ENCODE measurements at regions not wholly inside any gene's neighbourhood (a gene's known extent, or its start where the extent isn't known, plus 50 kb on each side); places are given as distances from the start of the nearest gene placed in this dataset.
A peak's percentile ranks its signal among the peaks of the same experiment; 100 is the strongest.

DNA sequence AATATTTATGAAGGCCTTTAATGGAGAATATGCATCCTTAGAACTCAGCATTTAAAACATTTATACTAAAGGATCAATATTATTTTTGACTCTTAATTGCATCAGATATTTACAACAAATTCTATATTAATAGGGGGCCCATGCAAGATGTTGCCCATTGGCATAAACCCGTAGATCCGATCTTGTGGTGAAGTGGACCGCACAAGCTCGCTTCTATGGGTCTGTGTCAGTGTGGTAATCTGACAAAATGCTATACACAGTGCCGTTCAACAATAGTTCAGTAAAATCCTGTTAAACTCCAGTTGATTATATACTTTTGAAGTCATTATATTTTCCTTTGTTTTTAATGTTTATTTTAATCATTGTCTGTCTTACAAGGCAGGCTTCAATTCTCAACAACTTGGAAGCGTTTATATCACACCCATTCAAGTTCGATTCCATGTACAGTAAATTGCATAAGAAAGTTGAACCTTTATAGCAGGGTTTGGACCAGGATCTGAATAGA is 809.2 kb downstream of the USP25 start:
- Histone ChIP-seq H3K36me3 (ENCODE audit: insufficient read depth, low read length) (peaks cover 16% of the 10 kb centered on the region), H3K4me3 (no peak overlapping the region; the same call in 1 of the 2 replicates), H3K9me3 (ENCODE audit: low read depth, low read length) (0 out of 2 replicates have a peak, but pooled peaks cover 2% of the 10 kb centered on the region), H3K9ac (ENCODE audit: insufficient read length) (no peak overlapping the region), H3K27ac (peak overlapping the region; percentile 95; the same call in 1 of the 2 replicates)
- no peak for TF ChIP-seq POLR2AphosphoS5 (IDR thresholded peaks at IDR 0.05; ENCODE audit: borderline replicate concordance, low read depth, low read length)
- no peak for TF ChIP-seq EZH2 (IDR thresholded peaks at IDR 0.05)
- TF ChIP-seq FOXP2 (optimal IDR thresholded peaks at IDR 0.05; ENCODE audit: control extremely low read depth, extremely low read length, insufficient read depth): no peak
- DNase-seq (ENCODE audit: low read depth, low spot score): no peak

DNA sequence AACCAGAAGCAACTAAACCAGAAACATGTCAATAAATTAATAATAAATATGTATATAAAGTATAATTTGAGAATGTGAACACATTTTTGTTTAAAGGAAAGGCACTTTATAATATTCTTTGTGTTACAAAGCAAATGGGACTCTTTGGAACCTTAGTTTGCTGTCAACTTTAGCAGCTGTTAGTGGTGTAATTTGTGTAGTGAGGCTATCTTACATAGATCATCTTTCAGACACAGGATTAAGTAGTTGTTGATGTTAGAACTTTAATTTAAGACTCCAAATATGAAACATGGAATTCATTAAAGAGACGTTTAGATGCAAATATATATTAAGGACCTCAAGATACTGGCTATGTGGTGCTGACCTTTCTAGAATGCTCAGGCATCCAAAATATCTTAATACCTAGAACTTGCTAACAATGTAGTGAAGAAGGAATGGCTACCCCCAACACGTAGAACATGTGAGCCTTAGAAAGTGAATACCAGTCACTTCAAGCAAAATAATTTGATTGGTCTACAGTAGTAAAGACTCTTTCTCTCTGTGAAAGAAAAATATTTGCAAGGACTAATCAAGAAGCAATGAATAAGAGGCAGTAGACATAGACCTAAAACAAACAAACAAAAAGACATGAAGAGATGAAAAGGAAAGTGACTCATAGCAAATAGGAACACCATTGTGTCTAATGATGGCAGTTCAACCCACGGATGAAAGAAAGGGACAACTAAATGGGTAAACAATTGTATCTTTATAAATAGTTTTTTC is 811.4 kb downstream of the USP25 start:
- DNase-seq (ENCODE audit: low read depth, low spot score): no peak
- no peak for TF ChIP-seq FOXP2 (optimal IDR thresholded peaks at IDR 0.05; ENCODE audit: control extremely low read depth, extremely low read length, insufficient read depth)
- no peak for TF ChIP-seq EZH2 (IDR thresholded peaks at IDR 0.05)
- no peak for TF ChIP-seq POLR2AphosphoS5 (IDR thresholded peaks at IDR 0.05; ENCODE audit: borderline replicate concordance, low read depth, low read length)
- peaks cover 16% of the 10 kb centered on the region for H3K36me3 ChIP-seq (ENCODE audit: insufficient read depth, low read length)
- H3K4me3 ChIP-seq: no peak overlapping the region
- H3K27ac ChIP-seq: no peak overlapping the region
- no peak overlapping the region for H3K9ac ChIP-seq (ENCODE audit: insufficient read length)
- 0 out of 2 replicates have a peak, but pooled peaks cover 2% of the 10 kb centered on the region for H3K9me3 ChIP-seq (ENCODE audit: low read depth, low read length)

GRCh38 chr21:16550118-16550517 is 820.3 kb downstream of the USP25 start:
- no peak overlapping the region for H3K4me3 ChIP-seq
- H3K27ac ChIP-seq: peak overlapping the region; percentile 57

GRCh38 chr21:16550917-16551741 is 821.3 kb downstream of the USP25 start:
- TF ChIP-seq POLR2AphosphoS5 (IDR thresholded peaks at IDR 0.05; ENCODE audit: borderline replicate concordance, low read depth, low read length) (no peak), FOXP2 (optimal IDR thresholded peaks at IDR 0.05; ENCODE audit: control extremely low read depth, extremely low read length, insufficient read depth) (no peak), EZH2 (IDR thresholded peaks at IDR 0.05) (no peak)
- no peak overlapping the region for H3K9ac ChIP-seq (ENCODE audit: insufficient read length)

More at GRCh38 chr21:16550118-16550517, 820.3 kb downstream of the USP25 start:
- Histone ChIP-seq H3K9me3 (ENCODE audit: low read depth, low read length) (no peaks in the 10 kb centered on the region), H3K9ac (ENCODE audit: insufficient read length) (no peak overlapping the region), H3K36me3 (ENCODE audit: insufficient read depth, low read length) (no peaks in the 10 kb centered on the region)
- TF ChIP-seq POLR2AphosphoS5 (IDR thresholded peaks at IDR 0.05; ENCODE audit: borderline replicate concordance, low read depth, low read length) (no peak), FOXP2 (optimal IDR thresholded peaks at IDR 0.05; ENCODE audit: control extremely low read depth, extremely low read length, insufficient read depth) (no peak), EZH2 (IDR thresholded peaks at IDR 0.05) (no peak)
- DNase-seq (ENCODE audit: low read depth, low spot score): no peak

GRCh38 chr21:16552880-16553279 is 823.1 kb downstream of the USP25 start:
- Histone ChIP-seq H3K9me3 (ENCODE audit: low read depth, low read length) (no peaks in the 10 kb centered on the region), H3K27ac (no peak overlapping the region), H3K9ac (ENCODE audit: insufficient read length) (no peak overlapping the region), H3K4me3 (no peak overlapping the region), H3K36me3 (ENCODE audit: insufficient read depth, low read length) (peaks cover 8% of the 10 kb centered on the region; the same call in 1 of the 2 replicates)
- DNase-seq (ENCODE audit: low read depth, low spot score): no peak
- no peak for TF ChIP-seq FOXP2 (optimal IDR thresholded peaks at IDR 0.05; ENCODE audit: control extremely low read depth, extremely low read length, insufficient read depth)
- TF ChIP-seq EZH2 (IDR thresholded peaks at IDR 0.05): no peak
- TF ChIP-seq POLR2AphosphoS5 (IDR thresholded peaks at IDR 0.05; ENCODE audit: borderline replicate concordance, low read depth, low read length): no peak

More at GRCh38 chr21:16550917-16551741, 821.3 kb downstream of the USP25 start:
- H3K27ac ChIP-seq: 0 out of 2 replicates have a peak overlapping the region, but pooled peaks have one; percentile 57
- no peak for DNase-seq (ENCODE audit: low read depth, low spot score)
- H3K4me3 ChIP-seq: no peak overlapping the region
- H3K9me3 ChIP-seq (ENCODE audit: low read depth, low read length): no peaks in the 10 kb centered on the region
- peaks cover 5% of the 10 kb centered on the region; the same call in 1 of the 2 replicates for H3K36me3 ChIP-seq (ENCODE audit: insufficient read depth, low read length)

GRCh38 chr21:16554503-16554902 is 824.7 kb downstream of the USP25 start:
- H3K9me3 ChIP-seq (ENCODE audit: low read depth, low read length): no peaks in the 10 kb centered on the region
- no peak for DNase-seq (ENCODE audit: low read depth, low spot score)
- TF ChIP-seq POLR2AphosphoS5 (IDR thresholded peaks at IDR 0.05; ENCODE audit: borderline replicate concordance, low read depth, low read length): no peak
- no peak for TF ChIP-seq EZH2 (IDR thresholded peaks at IDR 0.05)
- TF ChIP-seq FOXP2 (optimal IDR thresholded peaks at IDR 0.05; ENCODE audit: control extremely low read depth, extremely low read length, insufficient read depth): no peak
- H3K4me3 ChIP-seq: no peak overlapping the region
- H3K36me3 ChIP-seq (ENCODE audit: insufficient read depth, low read length): peaks cover 8% of the 10 kb centered on the region; the same call in 1 of the 2 replicates
- H3K27ac ChIP-seq: no peak overlapping the region
- H3K9ac ChIP-seq (ENCODE audit: insufficient read length): no peak overlapping the region

GRCh38 chr21:16563116-16563515 is 833.3 kb downstream of the USP25 start:
- no peak overlapping the region for H3K9ac ChIP-seq (ENCODE audit: insufficient read length)
- no peak for DNase-seq (ENCODE audit: low read depth, low spot score)
- H3K4me3 ChIP-seq: no peak overlapping the region
- no peaks in the 10 kb centered on the region for H3K36me3 ChIP-seq (ENCODE audit: insufficient read depth, low read length)
- H3K27ac ChIP-seq: no peak overlapping the region
- H3K9me3 ChIP-seq (ENCODE audit: low read depth, low read length): no peaks in the 10 kb centered on the region
- TF ChIP-seq POLR2AphosphoS5 (IDR thresholded peaks at IDR 0.05; ENCODE audit: borderline replicate concordance, low read depth, low read length) (no peak), EZH2 (IDR thresholded peaks at IDR 0.05) (no peak), FOXP2 (optimal IDR thresholded peaks at IDR 0.05; ENCODE audit: control extremely low read depth, extremely low read length, insufficient read depth) (no peak)

DNA sequence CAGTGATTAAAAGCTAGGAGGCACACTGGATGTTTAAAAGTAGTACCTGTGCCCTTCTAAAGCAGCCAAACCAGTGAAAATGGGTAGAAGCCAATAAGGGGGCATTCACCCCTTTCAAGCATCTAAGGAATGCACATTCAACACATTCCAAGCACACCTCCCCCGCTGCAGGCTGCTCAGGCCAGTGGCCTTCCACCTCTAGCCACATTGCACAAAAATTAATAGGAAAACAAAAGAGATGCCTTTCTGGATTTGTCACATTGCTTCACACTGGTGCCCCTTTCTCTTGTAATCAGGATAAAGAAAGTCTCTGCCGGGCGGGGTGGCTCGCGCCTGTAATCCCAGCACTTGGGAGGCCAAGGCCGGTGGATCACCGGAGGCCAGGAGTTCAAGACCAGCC is 834.0 kb downstream of the USP25 start:
- TF ChIP-seq EZH2 (IDR thresholded peaks at IDR 0.05): no peak
- no peak for TF ChIP-seq FOXP2 (optimal IDR thresholded peaks at IDR 0.05; ENCODE audit: control extremely low read depth, extremely low read length, insufficient read depth)
- TF ChIP-seq POLR2AphosphoS5 (IDR thresholded peaks at IDR 0.05; ENCODE audit: borderline replicate concordance, low read depth, low read length): no peak
- no peak for DNase-seq (ENCODE audit: low read depth, low spot score)
- no peak overlapping the region for H3K4me3 ChIP-seq

More for the DNA sequence above, 834.0 kb downstream of the USP25 start:
- Histone ChIP-seq H3K36me3 (ENCODE audit: insufficient read depth, low read length) (no peaks in the 10 kb centered on the region), H3K9me3 (ENCODE audit: low read depth, low read length) (no peaks in the 10 kb centered on the region), H3K27ac (no peak overlapping the region), H3K9ac (ENCODE audit: insufficient read length) (no peak overlapping the region)

Measured in SK-N-MC (cell line).